GM11168 (cell line): ENCODE measurements at regions not wholly inside any gene's neighbourhood (a gene's known extent, or its start where the extent isn't known, plus 50 kb on each side); places are given as distances from the start of the nearest gene placed in this dataset.

Experiments used
- in situ Hi-C: fragments of 300-500 bp; cut with MboI; formaldehyde crosslinking; loops from one replicate; pipeline ENCODE4 v1.12.0; 2022; ENCODE audit warnings: low sequenced_read_pairs; ENCODE audit not compliant: unreplicated experiment

DNA sequence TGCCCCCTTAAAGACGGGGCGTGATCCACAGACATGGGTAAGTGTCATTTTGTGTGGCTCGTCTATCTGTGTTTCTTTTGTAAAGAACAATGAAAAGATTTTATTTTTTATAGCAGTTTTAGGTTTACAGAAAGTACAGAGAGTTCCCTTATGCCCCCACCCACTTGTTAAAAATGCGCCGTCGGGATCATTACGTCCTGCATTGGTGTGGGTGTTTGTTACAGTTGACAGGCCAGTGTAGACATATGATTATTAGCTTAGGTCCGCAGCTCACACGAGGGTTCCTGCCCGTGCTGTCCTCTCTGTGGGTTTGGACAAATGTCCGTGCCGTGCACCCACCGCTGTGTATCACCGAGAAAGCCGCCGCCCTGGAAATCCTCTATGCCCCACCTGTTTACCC is 50.5 kb downstream of the RGS12 start:
- in situ Hi-C loops, result no loop called here

DNA sequence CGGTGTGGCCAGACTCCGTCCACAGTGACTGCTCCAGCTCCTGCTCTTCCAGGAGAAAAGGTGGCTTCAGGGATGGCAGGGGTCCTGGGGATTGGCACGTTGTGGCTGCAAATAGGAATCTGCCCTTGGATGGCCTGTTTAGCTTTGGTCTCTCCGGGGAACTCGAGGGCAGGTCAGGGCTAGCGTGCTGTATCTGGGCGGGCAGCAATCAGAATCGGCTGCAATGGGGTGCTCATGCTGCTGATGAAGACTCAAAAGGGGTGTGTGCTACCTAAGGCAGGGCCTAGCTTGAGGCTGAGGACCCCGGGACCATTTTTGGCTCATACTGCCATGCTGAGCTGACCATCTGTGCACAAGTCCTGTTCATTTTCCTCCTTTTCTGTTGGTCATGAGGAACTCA is 51.3 kb downstream of the RGS12 start:
- in situ Hi-C loops, result no loop called here

DNA sequence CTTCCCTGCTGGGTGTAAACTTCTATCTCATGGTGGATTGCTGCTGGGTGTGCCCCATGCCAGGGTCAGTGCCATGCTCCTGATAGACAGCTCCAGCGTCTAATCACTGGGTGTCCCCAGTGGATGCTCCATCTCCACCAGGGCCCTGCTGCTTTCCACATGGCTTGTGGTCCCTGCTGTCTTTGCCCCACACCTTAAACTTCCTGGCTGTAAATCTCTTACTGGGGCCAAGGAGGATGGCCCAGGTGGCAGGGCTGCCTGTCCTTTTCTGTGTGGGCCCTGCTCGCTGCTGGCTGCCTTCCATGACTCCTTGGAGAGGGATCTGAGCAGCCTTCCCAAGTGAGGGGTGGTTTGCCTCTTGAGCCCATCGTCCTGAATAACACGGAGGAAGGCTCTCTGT is 51.8 kb downstream of the RGS12 start:
- in situ Hi-C loops, result no loop called here

DNA sequence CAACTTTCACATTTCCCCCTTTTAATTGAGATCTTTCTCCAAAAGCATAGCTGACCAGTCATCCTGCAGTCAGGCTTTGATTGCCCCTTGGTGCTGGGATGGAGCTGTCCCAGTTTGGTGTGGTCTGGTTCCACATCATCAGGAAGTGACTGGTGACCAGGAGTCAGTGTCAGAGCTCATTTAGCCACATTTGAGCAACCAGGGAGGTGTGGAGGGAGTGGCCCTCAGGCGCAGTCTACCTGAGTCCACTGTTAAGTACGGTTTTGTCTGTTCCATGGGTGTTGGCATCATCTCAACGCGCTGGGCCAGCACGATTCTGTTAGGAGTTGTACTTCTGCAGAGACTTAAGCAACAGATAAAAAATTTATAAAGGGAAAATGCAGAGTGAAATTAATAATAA is 52.6 kb downstream of the RGS12 start:
- in situ Hi-C loops, result no loop called here

DNA sequence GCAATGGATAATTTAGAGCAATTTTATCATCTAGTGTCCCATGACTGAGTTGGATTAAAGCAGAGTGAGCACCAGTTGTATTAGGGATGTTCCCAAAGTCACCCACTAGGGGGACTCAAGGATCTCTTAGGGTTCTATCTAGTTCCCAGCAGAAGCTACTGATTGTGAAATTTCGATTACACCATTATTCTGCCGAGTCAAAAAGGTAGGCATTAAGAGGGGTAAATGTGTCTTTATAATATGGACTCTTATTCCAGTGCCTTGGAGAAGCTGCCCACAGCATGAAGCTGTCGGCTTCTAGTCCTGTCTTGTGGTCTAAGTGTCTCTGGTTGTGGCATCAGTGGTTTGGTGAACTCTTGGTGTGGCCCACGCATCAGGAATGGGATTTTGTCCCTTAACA is 53.3 kb downstream of the RGS12 start:
- in situ Hi-C loops, result no loop called here

DNA sequence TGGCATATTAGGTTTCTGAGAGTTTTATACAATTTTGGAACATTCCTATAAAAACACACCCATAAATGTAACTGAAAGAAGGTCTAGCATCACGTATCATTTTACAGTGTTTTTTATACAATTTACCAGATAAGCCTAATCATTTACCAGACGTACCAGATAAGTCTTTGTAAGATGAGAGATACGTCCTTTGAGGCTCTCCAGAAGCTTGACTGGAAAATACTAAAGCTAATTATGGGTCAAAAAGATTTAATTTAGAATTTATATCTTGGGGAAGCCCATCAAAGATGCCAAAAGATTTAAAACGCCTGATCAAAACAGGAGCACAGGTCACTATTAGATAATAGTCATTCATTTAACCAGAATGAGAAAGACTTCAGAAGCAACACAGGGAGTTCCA is 55.0 kb downstream of the RGS12 start:
- in situ Hi-C loops, result no loop called here

DNA sequence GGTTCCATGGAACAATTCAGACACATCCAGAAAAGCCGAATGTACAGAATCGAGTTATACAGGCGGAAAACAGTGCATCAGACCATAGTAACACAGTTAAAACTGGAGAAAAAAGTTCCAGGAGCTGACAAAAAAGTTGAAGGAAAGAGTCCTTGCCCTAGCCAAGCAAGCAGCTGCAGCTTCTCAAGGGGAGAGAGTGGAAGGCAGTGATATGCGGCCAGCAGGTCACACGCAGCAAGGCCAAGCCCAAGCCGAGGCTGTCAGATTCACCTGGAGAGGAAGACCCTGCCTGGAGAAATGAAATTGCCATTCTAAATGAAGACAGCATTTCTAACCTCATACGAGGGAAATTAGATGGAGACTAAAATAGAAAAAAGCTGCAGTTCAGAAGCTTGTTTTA is 55.8 kb downstream of the RGS12 start:
- in situ Hi-C loops, result no loop called here

DNA sequence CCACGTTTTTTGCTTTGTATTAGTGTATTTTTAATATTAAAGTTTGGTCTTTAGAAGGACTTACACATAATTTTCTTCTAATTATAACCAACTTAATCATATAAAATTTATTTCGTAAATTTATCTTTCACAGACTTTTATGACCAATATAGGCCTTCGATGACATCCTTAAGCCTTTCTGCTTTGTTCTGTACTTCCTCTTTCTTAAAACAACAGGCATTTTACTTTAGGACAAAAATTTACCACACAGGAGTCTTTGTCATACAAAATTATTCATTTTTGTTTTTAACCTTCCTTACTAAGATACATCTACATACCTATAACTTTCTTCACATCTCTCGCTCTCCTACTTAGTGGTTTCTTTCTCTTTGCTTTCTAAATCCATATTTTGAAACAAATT is 56.3 kb downstream of the RGS12 start:
- in situ Hi-C loops, result no loop called here

DNA sequence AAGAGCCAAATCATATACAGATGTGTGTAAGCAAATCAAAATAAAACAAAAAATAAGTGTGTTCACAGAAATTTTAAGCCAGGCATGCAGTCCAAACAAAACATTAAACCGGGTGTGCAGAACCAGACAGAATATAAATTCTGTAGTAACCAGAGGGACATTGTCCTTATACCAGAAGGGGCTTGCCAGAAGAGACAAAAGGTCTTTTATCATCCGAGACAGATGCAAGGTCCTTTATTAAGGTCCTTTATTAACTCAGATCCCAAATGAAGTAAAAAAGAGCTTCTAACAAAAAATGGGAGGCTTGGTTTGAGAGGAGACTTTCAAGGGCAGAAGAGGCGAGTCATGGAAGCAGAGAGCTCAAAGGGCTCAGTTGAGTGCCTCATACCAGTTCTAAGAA is 59.2 kb downstream of the RGS12 start:
- in situ Hi-C loops, result loop anchor here (5.0 kb wide), 2 partner anchors 50 to 95 kb away; no protein-coding TSS in a partner anchor

DNA sequence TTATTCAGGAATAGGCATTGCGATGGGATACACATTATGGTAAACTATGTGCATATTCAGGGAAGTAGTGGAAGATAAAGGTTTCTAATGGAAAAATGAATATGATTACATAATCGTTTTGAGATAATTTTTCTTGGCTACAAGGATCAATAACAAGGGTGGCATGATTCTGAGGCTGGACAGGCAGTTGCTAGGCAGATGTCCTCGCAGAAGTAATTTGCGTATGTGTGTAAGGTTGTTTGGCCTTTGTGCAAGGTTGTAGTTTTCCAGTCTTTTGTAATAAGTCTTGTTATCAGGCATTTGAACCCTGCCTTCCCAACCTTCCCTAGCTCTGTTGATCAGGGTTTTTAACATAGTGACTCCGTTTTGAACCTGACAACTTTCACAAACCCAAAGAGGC is 59.7 kb downstream of the RGS12 start:
- in situ Hi-C loops, result loop anchor here (5.0 kb wide), 2 partner anchors 50 to 95 kb away; no protein-coding TSS in a partner anchor

DNA sequence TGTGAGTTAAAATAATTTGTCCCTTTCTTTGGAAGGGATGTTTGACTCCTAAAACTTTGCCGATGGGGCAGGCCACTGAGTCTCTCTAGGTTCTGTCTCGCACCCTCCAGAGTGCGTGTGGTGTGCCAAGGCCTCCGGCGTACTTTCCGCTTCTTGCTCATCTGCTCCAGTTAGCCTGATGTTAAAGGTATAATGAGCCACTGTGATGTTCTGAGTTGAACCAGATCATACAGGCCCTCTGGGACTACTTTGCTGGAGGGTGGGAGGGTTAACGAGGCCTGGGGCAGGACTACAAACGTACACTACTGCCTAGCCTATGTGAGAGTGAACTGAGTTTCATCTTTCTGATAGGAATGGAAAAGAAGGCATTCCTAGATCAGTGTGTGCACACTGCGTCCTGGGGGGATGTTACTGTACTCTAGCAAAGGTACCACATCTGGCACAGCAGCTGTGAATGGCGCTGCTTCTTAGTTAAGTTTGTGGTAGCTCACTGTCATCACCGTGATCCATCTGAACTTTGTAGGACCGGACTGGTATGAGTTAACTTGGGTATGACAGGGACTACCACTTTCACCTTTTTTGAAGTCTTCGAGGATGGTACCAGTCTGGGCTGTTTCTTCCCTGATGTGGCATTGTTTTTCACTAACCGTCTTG is 60.2 kb downstream of the RGS12 start:
- in situ Hi-C loops, result loop anchor here (5.0 kb wide), 2 partner anchors 49 to 94 kb away; no protein-coding TSS in a partner anchor

DNA sequence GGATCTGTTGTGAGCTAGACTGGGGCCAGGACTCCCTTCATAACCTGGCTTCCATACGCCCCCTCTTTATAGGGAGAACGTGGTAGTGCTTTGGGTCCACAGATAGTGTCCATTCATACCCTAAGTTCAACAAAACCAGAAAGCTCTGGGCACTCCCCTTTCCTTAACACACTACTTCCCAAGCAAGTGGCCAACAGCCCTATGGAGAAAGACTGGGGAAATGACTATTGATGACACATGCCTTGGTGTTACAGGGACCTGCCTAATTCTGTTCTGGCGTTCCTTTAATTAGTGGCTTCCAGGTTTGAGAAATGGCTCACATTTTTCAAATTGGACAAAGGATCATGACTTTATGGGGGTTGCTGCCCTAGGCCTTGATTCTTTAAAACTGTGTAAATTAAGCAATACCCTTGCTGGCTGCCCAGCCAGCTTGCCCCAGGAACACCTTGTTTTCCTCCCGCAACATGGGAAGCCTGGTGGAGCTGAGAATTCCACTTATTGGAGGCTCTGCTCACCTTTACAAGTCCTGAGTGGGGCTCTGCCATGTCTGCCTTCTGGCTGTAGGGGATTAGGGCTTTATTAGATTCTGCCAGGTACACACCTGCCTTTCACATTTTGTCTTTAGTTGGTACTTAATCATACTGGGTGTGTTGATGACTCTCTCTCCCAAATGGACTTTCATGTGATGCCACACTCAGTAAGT is 61.1 kb downstream of the RGS12 start:
- in situ Hi-C loops, result loop anchor here (5.0 kb wide), 2 partner anchors 48 to 93 kb away; no protein-coding TSS in a partner anchor

DNA sequence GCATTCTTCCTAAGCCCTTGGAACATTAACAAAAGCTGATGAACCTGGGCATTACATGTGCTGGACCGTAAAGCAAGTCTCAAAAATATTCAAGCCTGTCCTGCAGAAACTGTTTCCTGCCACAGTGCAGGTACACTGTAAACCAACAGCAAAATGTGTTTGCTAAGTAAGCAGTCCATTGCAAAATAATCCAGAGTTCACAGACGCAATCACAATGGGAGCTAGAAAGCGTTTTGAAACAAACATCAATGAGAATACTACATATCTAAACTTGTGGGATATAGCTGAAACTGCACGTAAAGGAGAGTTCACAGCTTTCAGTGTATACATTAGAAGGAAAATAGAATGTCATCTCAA is 61.6 kb downstream of the RGS12 start:
- in situ Hi-C loops, result loop anchor here (5.0 kb wide), 2 partner anchors 48 to 93 kb away; no protein-coding TSS in a partner anchor

DNA sequence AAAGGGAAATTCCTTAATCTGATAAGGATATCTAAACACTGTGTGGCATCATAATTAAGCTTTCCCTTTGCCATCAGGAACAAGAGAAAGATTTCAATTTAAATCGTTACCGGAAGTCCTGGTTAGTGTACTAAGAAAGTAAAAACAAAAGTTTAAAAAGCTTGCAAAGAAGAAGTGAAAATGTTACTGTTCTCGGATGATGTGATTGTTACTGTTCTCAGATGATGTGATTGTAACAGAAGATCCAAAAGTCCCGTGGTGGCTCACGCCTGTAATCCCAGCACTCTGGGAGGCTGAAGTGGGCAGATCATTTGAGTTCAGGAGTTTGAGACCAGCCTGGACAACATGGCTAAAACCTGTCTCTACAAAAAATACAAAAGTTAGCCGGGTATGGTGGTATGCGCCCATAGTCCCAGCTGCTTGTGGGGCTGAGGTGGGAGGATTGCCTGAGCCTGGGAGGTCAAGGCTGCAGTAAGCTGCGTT is 62.5 kb downstream of the RGS12 start:
- in situ Hi-C loops, result no loop called here

DNA sequence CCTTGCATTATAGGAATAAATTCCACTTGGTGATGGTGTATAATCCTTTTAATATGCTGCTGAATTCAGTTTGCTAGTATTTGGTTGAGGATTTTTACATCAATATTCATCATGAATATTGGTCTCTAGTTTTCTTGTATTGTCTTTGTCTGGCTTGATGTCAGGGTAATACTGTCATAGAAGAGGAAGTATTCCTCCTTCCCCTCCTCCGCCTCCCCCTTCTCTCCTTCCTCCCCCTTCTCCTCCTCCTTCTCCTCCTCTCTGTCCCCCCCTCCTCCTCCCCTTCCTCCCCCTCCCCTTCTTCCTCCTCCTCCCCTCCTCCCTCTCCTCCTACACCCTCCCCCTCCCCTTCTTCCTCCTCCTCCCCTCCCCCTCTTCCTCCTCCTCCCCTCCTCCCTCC is 65.8 kb downstream of the RGS12 start:
- in situ Hi-C loops, result no loop called here

DNA sequence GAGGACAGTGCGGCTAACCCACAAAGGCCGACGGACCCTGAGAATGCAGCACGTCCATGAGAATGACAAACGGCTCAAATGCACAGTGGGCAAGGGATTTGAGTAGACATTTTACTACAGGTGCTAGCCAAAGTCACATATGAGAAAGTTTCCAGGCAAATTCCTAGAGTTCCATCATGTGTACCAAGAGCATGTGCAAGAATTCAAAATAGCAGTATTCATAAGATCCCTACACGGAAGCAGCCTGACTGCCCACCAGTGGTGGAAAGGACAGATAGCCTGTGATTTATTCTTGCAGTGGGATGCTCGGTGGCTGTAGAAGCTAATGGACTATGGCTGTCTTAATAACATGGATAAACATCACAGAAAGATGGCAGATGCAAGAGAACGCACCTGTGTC is 68.0 kb downstream of the RGS12 start:
- in situ Hi-C loops, result no loop called here

DNA sequence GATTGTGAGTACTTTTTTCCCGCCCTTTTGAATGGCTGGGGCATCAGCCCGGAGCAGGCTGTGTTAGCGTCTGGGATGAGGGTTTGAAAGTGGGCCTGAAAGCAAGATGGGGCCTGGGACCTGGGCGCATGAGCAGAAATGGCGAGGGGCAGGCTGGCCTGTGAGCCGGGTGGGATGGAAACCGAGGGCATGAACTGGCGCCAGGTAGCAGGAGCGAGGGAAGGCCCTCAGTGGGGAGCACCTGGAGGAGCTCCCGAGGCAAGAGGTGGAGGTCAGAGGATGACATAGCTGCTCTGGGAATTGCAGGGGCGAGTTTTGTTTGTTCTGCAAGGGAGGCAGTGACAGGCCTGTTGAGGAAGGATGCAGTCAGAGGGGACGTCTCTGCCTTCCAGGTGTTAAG is 68.6 kb downstream of the RGS12 start:
- in situ Hi-C loops, result no loop called here

DNA sequence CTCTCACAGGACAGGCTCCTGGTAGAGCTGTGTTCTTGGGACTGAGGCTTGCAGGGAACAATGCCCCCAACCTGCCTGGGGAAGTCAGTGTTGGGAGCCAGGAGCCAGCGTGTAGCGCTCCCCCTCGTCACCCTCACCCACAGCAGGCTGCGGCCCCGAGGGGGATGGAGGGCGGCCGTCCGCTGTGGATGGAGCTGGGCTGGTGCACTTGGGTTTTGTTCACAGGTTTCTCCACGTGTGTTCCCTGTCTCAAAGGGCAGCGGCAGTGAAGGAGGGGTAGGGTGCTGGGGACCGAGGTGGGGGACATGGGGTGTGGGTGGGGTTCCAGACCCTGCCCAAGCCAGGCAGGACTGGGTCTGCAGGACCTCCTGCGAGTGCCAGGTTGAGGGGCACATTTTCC is 69.1 kb downstream of the RGS12 start:
- in situ Hi-C loops, result no loop called here

DNA sequence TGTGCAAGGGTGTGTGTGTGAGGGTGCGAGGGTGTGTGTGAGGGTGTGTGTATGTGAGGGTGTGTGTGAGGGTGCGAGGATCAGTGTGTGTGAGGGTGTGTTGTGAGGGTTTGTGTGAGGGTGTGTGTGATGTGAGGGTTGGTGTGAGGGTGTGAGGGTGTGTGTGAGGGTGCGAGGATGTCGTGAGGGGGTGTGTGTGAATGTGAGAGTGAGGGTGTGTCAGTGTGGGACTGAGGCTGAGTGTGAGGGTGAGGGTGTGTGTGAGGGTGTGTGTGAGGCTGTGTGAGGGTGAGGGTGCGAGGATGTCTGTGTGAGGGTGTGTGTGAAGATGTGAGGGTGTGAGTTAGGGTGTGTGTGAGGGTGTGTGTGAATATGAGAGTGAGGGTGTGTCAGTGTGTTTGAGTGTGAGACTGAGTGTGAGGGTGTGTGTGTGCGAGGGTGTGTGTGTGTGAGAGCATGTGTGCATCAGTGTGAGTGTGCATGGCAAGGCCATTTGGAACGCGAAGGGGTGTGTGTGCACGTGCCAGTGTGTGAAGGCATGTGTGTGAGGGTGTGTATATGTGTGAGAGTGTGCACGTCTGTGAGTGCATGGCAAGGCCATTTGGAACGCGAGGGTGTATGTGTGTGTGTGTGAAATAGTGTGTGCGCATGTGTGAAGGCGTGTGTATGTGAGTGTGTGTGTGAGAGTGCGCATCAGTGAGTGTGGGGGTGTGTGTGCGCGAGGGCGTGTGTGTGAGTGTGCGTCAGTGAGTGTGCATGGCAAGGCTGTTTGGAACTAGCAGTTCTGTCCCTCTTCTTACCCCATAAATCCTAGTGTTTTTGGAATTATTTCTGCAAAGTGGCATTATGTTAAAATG is 69.8 kb downstream of the RGS12 start:
- in situ Hi-C loops, result no loop called here

DNA sequence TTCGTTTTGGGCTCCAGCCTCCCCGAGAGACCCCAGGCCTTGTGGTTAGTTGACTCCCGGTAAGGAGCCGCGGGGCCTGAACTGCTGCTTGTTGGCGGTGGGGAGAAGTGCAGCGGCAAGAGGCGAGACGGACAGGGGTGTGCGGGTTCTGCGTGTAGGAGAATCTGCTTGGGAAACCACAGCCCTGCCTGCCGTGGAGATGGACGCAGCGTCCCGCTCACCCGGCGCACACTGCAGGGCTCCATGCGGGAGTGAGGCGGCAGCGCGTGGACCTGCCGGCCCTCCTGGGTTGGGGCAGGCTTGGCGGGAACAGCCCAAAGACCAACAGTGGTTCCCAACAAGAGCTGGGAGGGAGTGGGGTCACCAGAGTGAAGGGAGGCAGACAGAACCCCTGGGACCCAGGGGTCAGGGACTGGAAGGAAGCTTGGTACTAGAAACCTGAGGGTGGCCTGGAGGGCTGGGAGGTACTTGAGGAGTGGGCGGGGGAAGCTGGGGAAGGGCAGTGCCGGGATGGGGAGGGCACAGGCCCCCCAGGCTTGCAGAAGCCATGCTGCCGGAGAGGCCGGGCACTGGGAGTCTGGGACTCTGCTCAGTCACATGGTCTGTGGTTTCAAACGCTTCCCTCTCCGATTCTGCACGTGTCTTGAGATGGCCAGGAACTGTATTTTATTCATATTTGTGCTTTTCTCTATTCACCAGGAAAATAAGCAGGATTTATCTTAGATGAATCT is 70.8 kb downstream of the RGS12 start:
- in situ Hi-C loops, result no loop called here
